ENCODE measurements at regions not wholly inside any gene's neighbourhood (a gene's known extent, or its start where the extent isn't known, plus 50 kb on each side); places are given as distances from the start of the nearest gene placed in this dataset.

DNA sequence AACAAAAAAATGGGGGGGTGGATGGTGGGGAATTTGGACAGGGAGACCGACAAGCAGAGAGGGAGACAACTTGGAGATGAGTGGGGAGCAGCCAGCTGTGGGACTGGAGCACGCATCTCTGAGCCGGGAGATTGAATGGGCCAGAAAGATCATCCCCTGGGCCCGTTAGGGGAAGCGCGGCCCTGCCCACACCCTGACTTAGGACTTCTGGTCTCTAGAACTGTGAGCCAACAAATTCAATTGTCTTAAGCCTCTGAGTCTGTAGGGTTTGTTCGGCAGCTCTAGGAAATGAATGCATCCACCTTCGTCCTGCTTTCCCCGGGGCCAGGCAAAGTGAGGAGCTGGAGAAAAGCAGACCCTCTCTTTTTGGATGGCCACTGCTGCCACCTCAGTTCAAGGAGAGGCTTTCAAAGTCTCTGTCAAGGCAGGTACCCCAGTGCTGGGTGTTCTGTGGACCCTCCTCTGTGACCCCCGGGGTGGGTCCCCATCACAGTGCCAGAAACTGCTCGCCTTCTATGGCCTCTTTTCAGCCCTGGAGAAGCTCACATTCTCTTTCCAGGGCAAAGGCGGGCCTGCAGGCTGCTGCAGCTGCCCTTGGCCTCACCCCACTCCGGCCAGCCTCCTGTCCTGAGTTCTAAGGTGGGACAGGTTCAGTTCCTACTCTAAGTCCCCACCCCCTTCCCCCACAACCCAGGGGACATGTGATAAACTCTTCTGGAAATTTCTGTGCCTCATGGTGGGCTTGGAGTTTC lies 423.2 kb downstream of the RPS24 start:
- TF ChIP-seq, protein P1, sequence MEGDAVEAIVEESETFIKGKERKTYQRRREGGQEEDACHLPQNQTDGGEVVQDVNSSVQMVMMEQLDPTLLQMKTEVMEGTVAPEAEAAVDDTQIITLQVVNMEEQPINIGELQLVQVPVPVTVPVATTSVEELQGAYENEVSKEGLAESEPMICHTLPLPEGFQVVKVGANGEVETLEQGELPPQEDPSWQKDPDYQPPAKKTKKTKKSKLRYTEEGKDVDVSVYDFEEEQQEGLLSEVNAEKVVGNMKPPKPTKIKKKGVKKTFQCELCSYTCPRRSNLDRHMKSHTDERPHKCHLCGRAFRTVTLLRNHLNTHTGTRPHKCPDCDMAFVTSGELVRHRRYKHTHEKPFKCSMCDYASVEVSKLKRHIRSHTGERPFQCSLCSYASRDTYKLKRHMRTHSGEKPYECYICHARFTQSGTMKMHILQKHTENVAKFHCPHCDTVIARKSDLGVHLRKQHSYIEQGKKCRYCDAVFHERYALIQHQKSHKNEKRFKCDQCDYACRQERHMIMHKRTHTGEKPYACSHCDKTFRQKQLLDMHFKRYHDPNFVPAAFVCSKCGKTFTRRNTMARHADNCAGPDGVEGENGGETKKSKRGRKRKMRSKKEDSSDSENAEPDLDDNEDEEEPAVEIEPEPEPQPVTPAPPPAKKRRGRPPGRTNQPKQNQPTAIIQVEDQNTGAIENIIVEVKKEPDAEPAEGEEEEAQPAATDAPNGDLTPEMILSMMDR (IDR thresholded peaks at IDR 0.05 in 4 of 5, conservative IDR thresholded peaks at IDR 0.05 in 1 of 5) = no peak
- TF ChIP-seq POLR2A (IDR thresholded peaks at IDR 0.05) = no peak
- intact Hi-C loops (cut with DNase I; ENCODE audit: low total_unique reads) (no loop called here), in situ Hi-C loops (cut with MboI; ENCODE audit: low sequenced_read_pairs in 4 of 4) (no loop called here)
- DNase-seq = no peak
- Histone ChIP-seq H3K27ac (no peak overlapping the region), H3K4me1 (no peaks in the 10 kb centered on the region), H3K36me3 (no peaks in the 10 kb centered on the region), H3K9me3 (no peaks in the 10 kb centered on the region), H3K4me3 (no peak overlapping the region), H3K27me3 (no peaks in the 10 kb centered on the region)
- ATAC-seq = no peak

DNA sequence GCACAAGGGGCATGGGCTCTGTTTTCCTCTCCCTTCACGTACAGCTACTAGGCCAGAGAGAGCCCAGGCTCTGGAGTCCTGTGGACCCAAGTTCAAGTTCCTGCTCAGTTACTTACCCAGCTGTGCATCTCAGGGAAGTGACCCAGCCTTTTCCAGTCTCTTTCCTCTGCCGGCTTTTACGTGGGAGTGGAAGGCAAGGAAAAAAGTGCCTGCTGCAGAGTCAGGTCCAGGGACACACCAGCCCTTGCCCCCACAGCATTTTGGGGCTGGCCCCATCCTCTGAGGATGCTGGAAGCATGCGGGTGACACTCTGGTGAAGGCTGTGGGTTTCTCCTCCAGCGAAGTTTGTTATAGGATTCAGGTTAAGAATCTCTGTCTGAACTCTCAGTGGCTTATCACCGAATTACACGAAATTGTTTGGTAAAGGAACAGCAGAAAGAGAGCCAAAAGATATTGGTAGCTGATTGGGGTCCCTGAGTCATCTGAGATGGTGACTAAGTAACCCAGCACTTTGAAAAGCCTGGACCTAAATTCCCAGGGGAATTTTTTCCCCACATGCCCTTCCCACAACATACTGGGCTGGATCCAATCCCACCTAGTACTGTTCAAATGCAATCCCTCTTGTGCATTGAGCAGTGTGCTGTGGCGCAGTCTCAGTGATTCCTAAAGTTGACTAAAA lies 424.3 kb downstream of the RPS24 start:
- Histone ChIP-seq H3K9me3 (no peaks in the 10 kb centered on the region), H3K27me3 (no peaks in the 10 kb centered on the region), H3K36me3 (no peaks in the 10 kb centered on the region), H3K4me3 (no peak overlapping the region), H3K4me1 (no peaks in the 10 kb centered on the region), H3K27ac (no peak overlapping the region)
- TF ChIP-seq, protein P1 (IDR thresholded peaks at IDR 0.05 in 4 of 5, conservative IDR thresholded peaks at IDR 0.05 in 1 of 5) = no peak
- TF ChIP-seq POLR2A (IDR thresholded peaks at IDR 0.05) = no peak
- ATAC-seq = no peak
- in situ Hi-C loops (cut with MboI; ENCODE audit: low sequenced_read_pairs in 4 of 4) (no loop called here), intact Hi-C loops (cut with DNase I; ENCODE audit: low total_unique reads) (no loop called here)
- DNase-seq = no peak

DNA sequence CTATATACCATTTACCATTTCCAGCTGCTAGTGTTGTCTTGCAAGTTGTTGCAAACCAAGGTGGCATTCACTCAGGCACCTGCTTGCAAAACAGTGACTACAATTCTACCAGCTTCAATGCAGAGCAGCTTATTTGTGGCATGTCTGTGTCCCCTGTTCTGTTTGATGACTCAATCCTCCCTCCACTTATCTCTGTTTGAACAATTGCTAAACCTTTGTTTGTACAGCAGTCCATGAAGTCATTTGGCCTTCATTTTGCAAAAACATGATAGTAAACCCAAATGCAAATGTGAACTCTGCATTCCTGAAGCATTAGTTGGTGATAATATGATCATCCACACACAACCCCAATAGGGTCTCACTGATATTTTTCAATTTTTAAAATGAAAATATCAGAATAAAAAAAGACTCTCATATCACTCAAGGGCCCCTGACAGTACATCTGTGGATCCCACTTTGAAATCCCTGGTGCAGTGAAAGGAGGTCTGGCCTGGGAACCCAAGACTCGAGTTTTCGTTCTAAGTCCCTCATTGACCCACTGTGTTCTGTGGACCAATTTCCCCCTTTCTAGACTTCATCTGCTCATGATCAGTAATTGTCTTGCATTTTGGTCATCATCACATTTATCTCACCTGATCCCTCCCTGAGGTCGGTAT lies 425.4 kb downstream of the RPS24 start:
- H3K4me1 ChIP-seq = no peaks in the 10 kb centered on the region
- H3K9me3 ChIP-seq = no peaks in the 10 kb centered on the region
- DNase-seq (no peak), ATAC-seq (no peak)
- no peaks in the 10 kb centered on the region for H3K36me3 ChIP-seq
- no peak overlapping the region for H3K4me3 ChIP-seq
- TF ChIP-seq POLR2A (IDR thresholded peaks at IDR 0.05) = no peak
- TF ChIP-seq, protein P1 (IDR thresholded peaks at IDR 0.05 in 4 of 5, conservative IDR thresholded peaks at IDR 0.05 in 1 of 5) = no peak
- in situ Hi-C loops (cut with MboI; ENCODE audit: low sequenced_read_pairs in 4 of 4) = no loop called here
- intact Hi-C loops (cut with DNase I; ENCODE audit: low total_unique reads) = no loop called here
- H3K27me3 ChIP-seq = no peaks in the 10 kb centered on the region
- H3K27ac ChIP-seq = no peak overlapping the region

DNA sequence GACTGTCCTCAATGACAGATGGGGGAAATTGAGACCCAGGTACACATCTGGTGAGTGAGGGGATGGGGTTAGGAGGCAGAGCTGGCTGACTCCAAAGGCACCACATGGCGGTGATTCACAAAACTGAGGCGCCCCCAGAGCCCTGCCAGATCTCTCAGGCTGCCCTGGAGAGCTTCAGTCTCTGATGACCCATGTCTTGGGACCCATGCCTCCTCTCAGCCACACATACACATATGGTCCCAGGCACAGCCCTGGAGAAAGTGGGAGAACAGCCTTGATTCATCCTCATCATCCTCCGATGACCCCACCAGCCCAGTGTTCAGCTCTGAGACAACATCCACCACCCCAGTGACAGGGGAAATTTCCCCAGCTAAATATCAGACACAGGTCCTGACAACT lies 426.0 kb downstream of the RPS24 start:
- intact Hi-C loops (cut with DNase I; ENCODE audit: low total_unique reads) = no loop called here
- DNase-seq (no peak), ATAC-seq (no peak)
- no peaks in the 10 kb centered on the region for H3K36me3 ChIP-seq
- no peak overlapping the region for H3K4me3 ChIP-seq
- no peak overlapping the region for H3K27ac ChIP-seq
- H3K27me3 ChIP-seq = no peaks in the 10 kb centered on the region
- no peaks in the 10 kb centered on the region for H3K4me1 ChIP-seq
- in situ Hi-C loops (cut with MboI; ENCODE audit: low sequenced_read_pairs in 4 of 4) = no loop called here
- TF ChIP-seq, protein P1 (IDR thresholded peaks at IDR 0.05 in 4 of 5, conservative IDR thresholded peaks at IDR 0.05 in 1 of 5) = no peak
- TF ChIP-seq POLR2A (IDR thresholded peaks at IDR 0.05) = no peak
- no peaks in the 10 kb centered on the region for H3K9me3 ChIP-seq

All from gastrocnemius medialis (tissue), 4 donors.